Right atrium auricular region (tissue), 2 donors: ENCODE measurements at regions not wholly inside any gene's neighbourhood (a gene's known extent, or its start where the extent isn't known, plus 50 kb on each side); places are given as distances from the start of the nearest gene placed in this dataset.
"Not testable (repeated sequence)": the region's sequence is repeated elsewhere in the genome, so short reads cannot be mapped to it uniquely, and the experiment has no call there.

Experiments
- DNase-seq: peaks from one replicate; pipeline ENCODE4 v3.0.0-alpha.2; 2019; ENCODE audit warnings: low spot score
- H3K27ac ChIP-seq, 2 donors: fragments of 200-600 bp; sonication (generic); 1 replicate in 1 of 2; 2 replicates in 1 of 2; pipeline ENCODE4 v1.5.1; 2016 to 2019
- H3K27me3 ChIP-seq, 2 donors: fragments of 200-600 bp; sonication (generic); one replicate each; pipeline versions ENCODE4 v1.5.1 to v1.6.0; 2017 to 2019
- H3K36me3 ChIP-seq: fragments of 200-600 bp; sonication (generic); one replicate; pipeline ENCODE4 v1.5.1; 2016
- H3K4me1 ChIP-seq, 2 donors: fragments of 200-600 bp; sonication (generic); one replicate each; pipeline versions ENCODE4 v1.5.1 to v1.6.0; 2017 to 2019
- H3K4me3 ChIP-seq, 2 donors: fragments of 200-600 bp; sonication (generic); 1 replicate in 1 of 2; 2 replicates in 1 of 2; pipeline ENCODE4 v1.5.1; 2017 to 2019; ENCODE audit warnings: mild to moderate bottlenecking in 1 of 2, moderate library complexity in 1 of 2
- H3K9me3 ChIP-seq, 2 donors: fragments of 200-600 bp; sonication (generic); one replicate each; pipeline ENCODE4 v1.5.1; 2019
- TF ChIP-seq, protein P1 (sequence below), 2 donors: fragments of 200-600 bp; sonication (generic); IDR thresholded peaks; one replicate each; pipeline ENCODE4 v1.5.1; 2019; ENCODE audit warnings: antibody characterized with exemption in 2 of 2

DNA sequence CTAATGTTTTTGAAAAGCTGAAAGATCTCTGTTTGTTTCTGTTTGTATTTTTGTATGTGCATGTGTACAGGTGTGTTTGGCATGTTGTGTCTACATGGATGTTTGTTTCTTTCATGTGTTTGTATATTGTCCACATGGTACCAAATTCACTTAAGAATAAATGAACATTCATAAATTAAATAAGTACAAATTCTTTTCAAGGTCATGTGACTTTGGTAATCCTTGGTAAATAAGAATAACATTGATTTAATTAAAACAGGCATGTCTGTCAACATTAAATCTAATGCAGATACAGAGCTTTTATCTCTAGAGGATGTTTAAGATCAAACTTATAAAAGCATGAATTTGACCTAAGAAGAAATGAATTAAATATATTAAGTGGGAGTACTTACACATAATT lies 219.8 kb upstream of the EPHA7 start:
- H3K27me3 ChIP-seq = no peaks in the 10 kb centered on the region
- no peaks in the 10 kb centered on the region for H3K4me1 ChIP-seq
- no peak overlapping the region for H3K27ac ChIP-seq
- no peak overlapping the region for H3K4me3 ChIP-seq
- H3K9me3 ChIP-seq = peaks cover 0 to 5% of the 10 kb centered on the region in 2 donors
- DNase-seq = no peak
- no peaks in the 10 kb centered on the region for H3K36me3 ChIP-seq
- TF ChIP-seq, protein P1, sequence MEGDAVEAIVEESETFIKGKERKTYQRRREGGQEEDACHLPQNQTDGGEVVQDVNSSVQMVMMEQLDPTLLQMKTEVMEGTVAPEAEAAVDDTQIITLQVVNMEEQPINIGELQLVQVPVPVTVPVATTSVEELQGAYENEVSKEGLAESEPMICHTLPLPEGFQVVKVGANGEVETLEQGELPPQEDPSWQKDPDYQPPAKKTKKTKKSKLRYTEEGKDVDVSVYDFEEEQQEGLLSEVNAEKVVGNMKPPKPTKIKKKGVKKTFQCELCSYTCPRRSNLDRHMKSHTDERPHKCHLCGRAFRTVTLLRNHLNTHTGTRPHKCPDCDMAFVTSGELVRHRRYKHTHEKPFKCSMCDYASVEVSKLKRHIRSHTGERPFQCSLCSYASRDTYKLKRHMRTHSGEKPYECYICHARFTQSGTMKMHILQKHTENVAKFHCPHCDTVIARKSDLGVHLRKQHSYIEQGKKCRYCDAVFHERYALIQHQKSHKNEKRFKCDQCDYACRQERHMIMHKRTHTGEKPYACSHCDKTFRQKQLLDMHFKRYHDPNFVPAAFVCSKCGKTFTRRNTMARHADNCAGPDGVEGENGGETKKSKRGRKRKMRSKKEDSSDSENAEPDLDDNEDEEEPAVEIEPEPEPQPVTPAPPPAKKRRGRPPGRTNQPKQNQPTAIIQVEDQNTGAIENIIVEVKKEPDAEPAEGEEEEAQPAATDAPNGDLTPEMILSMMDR (IDR thresholded peaks at IDR 0.05) = no peak

DNA sequence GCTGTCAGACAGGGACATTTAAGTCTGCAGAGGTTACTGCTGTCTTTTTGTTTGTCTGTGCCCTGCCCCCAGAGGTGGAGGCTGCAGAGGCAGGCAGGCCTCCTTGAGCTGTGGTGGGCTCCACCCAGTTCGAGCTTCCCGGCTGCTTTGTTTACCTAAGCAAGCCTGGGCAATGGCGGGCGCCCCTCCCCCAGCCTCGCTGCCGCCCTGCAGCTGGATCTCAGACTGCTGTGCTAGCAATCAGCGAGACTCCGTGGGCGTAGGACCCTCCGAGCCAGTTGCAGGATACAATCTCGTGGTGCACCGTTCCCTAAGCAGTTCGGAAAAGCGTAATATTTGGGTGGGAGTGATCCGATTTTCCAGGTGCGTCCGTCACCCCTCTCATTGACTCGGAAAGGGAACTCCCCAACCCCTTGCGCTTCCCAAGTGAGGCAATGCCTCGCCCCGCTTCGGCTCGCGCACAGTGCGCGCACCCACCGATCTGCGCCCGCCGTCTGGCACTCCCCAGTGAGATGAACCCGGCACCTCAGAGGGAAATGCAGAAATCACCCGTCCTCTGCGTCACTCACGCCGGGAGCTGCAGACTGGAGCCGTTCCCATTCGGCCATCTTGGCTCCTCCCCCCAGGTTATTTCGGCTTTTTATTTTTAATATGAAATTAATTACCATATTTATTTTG lies 217.8 kb upstream of the EPHA7 start:
- H3K27ac ChIP-seq, H3K9me3 ChIP-seq, H3K27me3 ChIP-seq, DNase-seq, H3K4me3 ChIP-seq, H3K36me3 ChIP-seq, H3K4me1 ChIP-seq: not testable (repeated sequence)

DNA sequence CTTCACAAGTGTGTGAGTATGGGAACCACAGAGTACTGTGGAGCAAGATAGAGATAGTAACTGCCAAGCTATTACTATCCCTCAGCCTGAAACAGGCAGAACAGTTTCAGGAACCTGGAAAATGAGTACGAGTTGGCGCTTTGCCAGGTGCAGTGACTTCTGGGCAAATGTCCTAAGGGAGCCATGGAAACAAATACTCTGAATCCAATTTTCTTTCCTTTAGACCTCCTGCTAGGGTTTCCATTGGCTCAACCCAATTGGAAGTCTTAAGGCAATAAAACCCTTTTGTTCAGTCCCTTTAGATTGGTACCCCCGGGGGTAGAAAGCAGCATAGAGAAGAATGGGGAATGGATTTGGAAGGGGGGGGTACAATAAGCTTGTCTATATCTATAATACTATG lies 205.0 kb upstream of the EPHA7 start:
- Histone ChIP-seq H3K9me3 (no peaks in the 10 kb centered on the region), H3K27me3 (no peaks in the 10 kb centered on the region)

DNA sequence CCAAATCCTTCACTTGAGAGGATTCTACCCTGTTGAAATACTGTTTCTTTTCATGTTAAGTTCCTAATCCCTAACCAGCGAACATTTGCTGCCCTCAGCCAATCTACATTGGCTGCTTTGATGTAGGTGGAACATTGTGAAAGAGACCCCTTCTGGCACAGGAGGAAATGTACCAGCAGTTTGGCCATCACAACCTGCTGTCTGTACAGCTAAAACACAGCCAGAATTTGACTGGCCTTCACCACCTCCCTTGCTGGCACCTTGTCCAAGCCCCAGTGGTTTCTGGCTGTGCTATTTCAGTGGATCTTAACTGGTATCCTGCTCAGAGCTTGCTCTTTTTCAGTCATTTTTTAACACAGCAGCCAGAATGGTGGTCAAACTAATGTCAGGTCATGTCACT lies 202.1 kb upstream of the EPHA7 start:
- Histone ChIP-seq H3K27me3 (no peaks in the 10 kb centered on the region), H3K27ac (no peak overlapping the region), H3K36me3 (no peaks in the 10 kb centered on the region), H3K4me3 (no peak overlapping the region), H3K9me3 (no peaks in the 10 kb centered on the region), H3K4me1 (no peaks in the 10 kb centered on the region)
- TF ChIP-seq, protein P1 (IDR thresholded peaks at IDR 0.05) = no peak
- DNase-seq = no peak

More for the DNA sequence above, 205.0 kb upstream of the EPHA7 start:
- Histone ChIP-seq H3K36me3 (no peaks in the 10 kb centered on the region), H3K27ac (no peak overlapping the region), H3K4me3 (no peak overlapping the region), H3K4me1 (no peaks in the 10 kb centered on the region)
- TF ChIP-seq, protein P1 (IDR thresholded peaks at IDR 0.05) = no peak
- DNase-seq = no peak

DNA sequence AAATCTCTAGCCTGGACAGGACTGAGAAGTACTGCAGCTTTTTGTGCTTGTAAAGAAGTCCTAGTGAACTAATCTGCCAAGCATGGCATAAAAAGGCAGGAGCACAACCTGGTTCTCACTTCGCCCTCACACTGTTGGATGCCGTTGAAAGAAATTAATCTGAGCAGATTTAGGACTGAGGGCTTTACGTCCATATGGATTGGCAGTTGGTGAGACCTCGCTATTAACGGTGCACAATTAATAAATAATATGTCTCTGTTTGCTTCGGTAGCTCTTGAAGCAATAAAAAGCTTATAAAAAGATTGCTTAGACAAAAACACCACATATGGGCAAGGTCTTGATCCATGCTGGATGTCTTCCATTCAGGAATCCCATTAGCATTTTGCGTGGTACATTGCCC lies 185.6 kb upstream of the EPHA7 start:
- TF ChIP-seq, protein P1 (IDR thresholded peaks at IDR 0.05) = no peak
- DNase-seq = no peak
- no peaks in the 10 kb centered on the region for H3K9me3 ChIP-seq
- no peaks in the 10 kb centered on the region for H3K36me3 ChIP-seq
- no peak overlapping the region for H3K27ac ChIP-seq
- H3K4me3 ChIP-seq = no peak overlapping the region
- H3K27me3 ChIP-seq = no peaks in the 10 kb centered on the region
- no peaks in the 10 kb centered on the region for H3K4me1 ChIP-seq

DNA sequence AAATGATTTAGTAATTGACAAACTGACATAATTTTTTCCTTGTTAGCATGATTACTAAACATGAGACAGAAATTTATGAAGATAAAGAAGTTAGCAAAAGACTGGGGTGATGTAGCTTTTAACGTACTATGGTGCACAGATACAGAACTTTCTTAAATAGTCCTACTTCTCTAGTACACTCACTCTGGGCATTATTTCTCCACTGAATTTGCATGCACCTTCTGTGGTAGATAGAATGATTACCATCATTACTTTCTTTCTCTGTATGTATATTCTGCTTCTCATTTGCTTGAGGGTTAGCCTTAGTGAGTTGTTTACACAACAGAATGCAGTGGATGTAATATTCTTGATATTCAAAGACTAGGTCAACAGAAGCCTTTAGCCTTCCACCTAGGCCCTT lies 173.1 kb upstream of the EPHA7 start:
- no peaks in the 10 kb centered on the region for H3K36me3 ChIP-seq
- no peaks in the 10 kb centered on the region for H3K4me1 ChIP-seq
- H3K4me3 ChIP-seq = no peak overlapping the region
- no peaks in the 10 kb centered on the region for H3K9me3 ChIP-seq
- TF ChIP-seq, protein P1 (IDR thresholded peaks at IDR 0.05) = no peak
- H3K27me3 ChIP-seq = no peaks in the 10 kb centered on the region
- DNase-seq = no peak
- no peak overlapping the region for H3K27ac ChIP-seq
